ENCODE measurements at regions not wholly inside any gene's neighbourhood (a gene's known extent, or its start where the extent isn't known, plus 50 kb on each side); places are given as distances from the start of the nearest gene placed in this dataset.

- TF ChIP-seq CTCF (IDR thresholded peaks at IDR 0.05; ENCODE audit: poor library complexity, severe bottlenecking) = no peak
- peaks cover under 1% of the 10 kb centered on the region for H3K27me3 ChIP-seq (ENCODE audit: insufficient read depth, poor library complexity, severe bottlenecking)
Measured at GRCh38 chr11:64476881-64477280, 78.9 kb upstream of the SLC22A11 start.

GRCh38 chr11:64477675-64478074, 78.1 kb upstream of the SLC22A11 start:
- Histone ChIP-seq H3K27me3 (ENCODE audit: insufficient read depth, poor library complexity, severe bottlenecking) (peaks cover 7% of the 10 kb centered on the region), H3K4me3 (ENCODE audit: severe bottlenecking) (no peak overlapping the region)
- ATAC-seq (ENCODE audit: low read depth) = no peak

More at GRCh38 chr11:64476881-64477280, 78.9 kb upstream of the SLC22A11 start:
- Histone ChIP-seq H3K4me3 (ENCODE audit: severe bottlenecking) (no peak overlapping the region), H3K36me3 (ENCODE audit: low read depth) (no peaks in the 10 kb centered on the region), H3K27ac (ENCODE audit: poor library complexity, severe bottlenecking) (no peak overlapping the region), H3K9me3 (ENCODE audit: severe bottlenecking) (no peaks in the 10 kb centered on the region), H3K4me1 (ENCODE audit: insufficient read depth, poor library complexity, severe bottlenecking) (no peaks in the 10 kb centered on the region)
- ATAC-seq (ENCODE audit: low read depth) (no peak), DNase-seq (ENCODE audit: low spot score) (no peak)

DNA sequence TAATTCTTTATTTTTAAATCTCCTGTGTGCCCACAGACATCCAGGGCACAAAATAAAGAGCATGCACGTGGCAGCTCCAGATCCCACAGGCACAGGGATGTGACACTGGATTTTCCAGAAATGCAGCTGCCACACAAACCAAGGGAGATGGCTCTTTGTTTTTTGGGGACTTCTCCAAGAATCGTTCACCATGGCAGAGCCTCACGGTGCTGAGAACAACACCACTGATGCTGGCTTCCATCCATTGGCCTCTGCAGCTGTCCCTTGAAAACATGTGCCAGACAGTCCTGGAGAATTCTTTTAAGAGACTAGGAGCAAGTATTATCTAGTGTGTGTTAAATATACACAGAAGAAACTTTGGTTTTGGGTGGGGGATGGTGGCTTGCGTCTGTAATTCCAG, 73.2 kb upstream of the SLC22A11 start:
- Histone ChIP-seq H3K4me3 (ENCODE audit: severe bottlenecking) (no peak overlapping the region), H3K27ac (ENCODE audit: poor library complexity, severe bottlenecking) (no peak overlapping the region), H3K36me3 (ENCODE audit: low read depth) (no peaks in the 10 kb centered on the region), H3K9me3 (ENCODE audit: severe bottlenecking) (no peaks in the 10 kb centered on the region), H3K4me1 (ENCODE audit: insufficient read depth, poor library complexity, severe bottlenecking) (no peaks in the 10 kb centered on the region), H3K27me3 (ENCODE audit: insufficient read depth, poor library complexity, severe bottlenecking) (peaks cover 7% of the 10 kb centered on the region)
- DNase-seq (ENCODE audit: low spot score) (no peak), ATAC-seq (ENCODE audit: low read depth) (no peak)
- TF ChIP-seq CTCF (IDR thresholded peaks at IDR 0.05; ENCODE audit: poor library complexity, severe bottlenecking) = no peak

More at GRCh38 chr11:64477675-64478074, 78.1 kb upstream of the SLC22A11 start:
- no peaks in the 10 kb centered on the region for H3K4me1 ChIP-seq (ENCODE audit: insufficient read depth, poor library complexity, severe bottlenecking)
- no peaks in the 10 kb centered on the region for H3K9me3 ChIP-seq (ENCODE audit: severe bottlenecking)
- DNase-seq (ENCODE audit: low spot score) = no peak
- H3K36me3 ChIP-seq (ENCODE audit: low read depth) = no peaks in the 10 kb centered on the region
- TF ChIP-seq CTCF (IDR thresholded peaks at IDR 0.05; ENCODE audit: poor library complexity, severe bottlenecking) = no peak
- no peak overlapping the region for H3K27ac ChIP-seq (ENCODE audit: poor library complexity, severe bottlenecking)

- Histone ChIP-seq H3K27ac (ENCODE audit: poor library complexity, severe bottlenecking) (no peak overlapping the region), H3K27me3 (ENCODE audit: insufficient read depth, poor library complexity, severe bottlenecking) (peaks cover 7% of the 10 kb centered on the region), H3K36me3 (ENCODE audit: low read depth) (no peaks in the 10 kb centered on the region), H3K4me1 (ENCODE audit: insufficient read depth, poor library complexity, severe bottlenecking) (no peaks in the 10 kb centered on the region), H3K4me3 (ENCODE audit: severe bottlenecking) (no peak overlapping the region), H3K9me3 (ENCODE audit: severe bottlenecking) (no peaks in the 10 kb centered on the region)
- ATAC-seq (ENCODE audit: low read depth) (no peak), DNase-seq (ENCODE audit: low spot score) (no peak)
- TF ChIP-seq CTCF (IDR thresholded peaks at IDR 0.05; ENCODE audit: poor library complexity, severe bottlenecking) = no peak
Measured at GRCh38 chr11:64484191-64485022, 71.3 kb upstream of the SLC22A11 start.

DNA sequence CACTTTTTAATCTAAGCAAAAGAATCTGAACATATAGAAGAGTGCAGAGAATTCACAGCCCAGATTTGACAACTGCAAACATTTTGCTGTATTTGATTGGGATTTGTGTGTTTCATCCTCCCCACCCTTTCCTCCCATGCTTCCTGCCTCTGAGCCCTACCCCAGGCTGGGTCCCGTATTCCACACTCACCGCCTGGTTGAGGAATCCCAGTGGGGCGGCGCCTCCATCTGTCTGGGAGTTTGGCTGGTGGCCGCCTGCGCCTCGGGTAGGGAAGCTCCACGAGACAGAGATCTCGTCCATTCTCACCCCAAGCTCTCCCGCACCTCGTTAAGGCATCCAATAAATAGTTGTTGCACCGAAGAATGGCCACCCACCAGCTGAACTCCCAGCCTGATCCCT, 70.7 kb upstream of the SLC22A11 start:
- DNase-seq (ENCODE audit: low spot score) = no peak
- H3K36me3 ChIP-seq (ENCODE audit: low read depth) = no peaks in the 10 kb centered on the region
- H3K4me1 ChIP-seq (ENCODE audit: insufficient read depth, poor library complexity, severe bottlenecking) = no peaks in the 10 kb centered on the region
- H3K27me3 ChIP-seq (ENCODE audit: insufficient read depth, poor library complexity, severe bottlenecking) = peaks cover 9% of the 10 kb centered on the region
- H3K27ac ChIP-seq (ENCODE audit: poor library complexity, severe bottlenecking) = no peak overlapping the region
- no peak overlapping the region for H3K4me3 ChIP-seq (ENCODE audit: severe bottlenecking)
- H3K9me3 ChIP-seq (ENCODE audit: severe bottlenecking) = no peaks in the 10 kb centered on the region
- no peak for ATAC-seq (ENCODE audit: low read depth)
- TF ChIP-seq CTCF (IDR thresholded peaks at IDR 0.05; ENCODE audit: poor library complexity, severe bottlenecking) = no peak

Data from RWPE2 (cell line).